ENCODE measurements at regions not wholly inside any gene's neighbourhood (a gene's known extent, or its start where the extent isn't known, plus 50 kb on each side); places are given as distances from the start of the nearest gene placed in this dataset.

DNA sequence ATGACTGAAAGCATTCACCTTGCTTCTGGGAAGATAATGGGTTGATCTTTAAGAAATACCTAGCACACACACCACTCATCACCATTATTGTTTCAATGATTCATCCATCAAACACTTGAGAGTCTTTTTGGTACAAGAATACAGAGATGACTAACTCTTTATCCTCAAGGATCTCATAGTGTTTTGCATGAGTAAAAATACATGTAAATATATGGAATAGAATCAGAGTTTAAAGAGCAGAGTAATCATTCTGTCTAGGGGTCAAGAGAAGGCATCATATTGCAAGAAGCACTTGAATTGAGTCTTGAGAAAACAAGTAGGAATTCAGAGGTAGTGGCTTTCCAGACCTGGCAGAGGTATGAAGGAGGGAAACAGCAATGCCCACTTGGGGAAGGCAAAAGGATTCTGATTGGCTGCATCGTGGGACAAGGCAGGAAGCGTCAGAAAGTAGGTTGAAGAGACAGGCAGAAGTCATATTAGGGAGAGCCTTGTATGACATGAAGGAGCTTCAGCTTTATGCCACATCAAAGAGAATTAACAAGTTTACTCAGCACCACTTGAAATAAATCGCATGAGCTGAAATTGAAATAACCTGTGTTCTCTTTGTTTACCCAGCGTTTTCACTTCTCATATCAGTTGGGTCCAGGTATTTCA is 542.5 kb downstream of the TLE1 start:
- no peak for TF ChIP-seq POLR2A (IDR thresholded peaks at IDR 0.05)
- TF ChIP-seq, protein P1, sequence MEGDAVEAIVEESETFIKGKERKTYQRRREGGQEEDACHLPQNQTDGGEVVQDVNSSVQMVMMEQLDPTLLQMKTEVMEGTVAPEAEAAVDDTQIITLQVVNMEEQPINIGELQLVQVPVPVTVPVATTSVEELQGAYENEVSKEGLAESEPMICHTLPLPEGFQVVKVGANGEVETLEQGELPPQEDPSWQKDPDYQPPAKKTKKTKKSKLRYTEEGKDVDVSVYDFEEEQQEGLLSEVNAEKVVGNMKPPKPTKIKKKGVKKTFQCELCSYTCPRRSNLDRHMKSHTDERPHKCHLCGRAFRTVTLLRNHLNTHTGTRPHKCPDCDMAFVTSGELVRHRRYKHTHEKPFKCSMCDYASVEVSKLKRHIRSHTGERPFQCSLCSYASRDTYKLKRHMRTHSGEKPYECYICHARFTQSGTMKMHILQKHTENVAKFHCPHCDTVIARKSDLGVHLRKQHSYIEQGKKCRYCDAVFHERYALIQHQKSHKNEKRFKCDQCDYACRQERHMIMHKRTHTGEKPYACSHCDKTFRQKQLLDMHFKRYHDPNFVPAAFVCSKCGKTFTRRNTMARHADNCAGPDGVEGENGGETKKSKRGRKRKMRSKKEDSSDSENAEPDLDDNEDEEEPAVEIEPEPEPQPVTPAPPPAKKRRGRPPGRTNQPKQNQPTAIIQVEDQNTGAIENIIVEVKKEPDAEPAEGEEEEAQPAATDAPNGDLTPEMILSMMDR (IDR thresholded peaks at IDR 0.05): no peak

Data from body of pancreas (tissue), 4 donors.